H1 (cell line): ENCODE measurements at regions not wholly inside any gene's neighbourhood (a gene's known extent, or its start where the extent isn't known, plus 50 kb on each side); places are given as distances from the start of the nearest gene placed in this dataset.

ENCODE experiments used
- CTCF ChIA-PET: fragments of 300-600 bp; sonication (Branson Sonifier 250); formaldehyde crosslinking; loops from one replicate; lab custom pipeline; 2021; ENCODE audit not compliant: partially characterized antibody; lab: Charles Lee
- POLR2A ChIA-PET: fragments of 300-600 bp; sonication (Branson Sonifier 250); formaldehyde crosslinking; loops from one replicate; lab custom pipeline; 2021; ENCODE audit warnings: inconsistent platforms; ENCODE audit not compliant: partially characterized antibody; lab: Charles Lee
- DNase-seq, 2 experiments: peaks; one replicate each; pipeline versions ENCODE4 v3.0.0 to v3.0.0-alpha.2; 2010 to 2022; ENCODE audit warnings: low spot score in 2 of 2, low read depth in 1 of 2, mixed read lengths in 1 of 2
- FAIRE-seq: peaks from 2 replicates; lab custom pipeline; 2011; peaks lifted over from hg19 to GRCh38; lab: Jason Lieb, UNC
- H2AFZ ChIP-seq: 2 replicates; pipeline ENCODE4 v1.8.1; 2012; ENCODE audit warnings: low read length, inconsistent platforms
- H2AK5ac ChIP-seq: 2 replicates; pipeline ENCODE4 v1.6.1; 2013; ENCODE audit warnings: low read depth, low read length
- H2BK120ac ChIP-seq: replicated peaks from 2 replicates; pipeline ENCODE3; 2013; ENCODE audit warnings: low read depth, low read length, inconsistent platforms
- H2BK12ac ChIP-seq: 2 replicates; pipeline ENCODE4 v1.6.1; 2013; ENCODE audit warnings: low read depth, low read length
- H2BK15ac ChIP-seq: 2 replicates; pipeline ENCODE4 v1.6.1; 2013; ENCODE audit warnings: low read length
- H2BK20ac ChIP-seq: 2 replicates; pipeline ENCODE4 v1.6.1; 2013; ENCODE audit warnings: low read length
- H2BK5ac ChIP-seq: 2 replicates; pipeline ENCODE4 v1.6.1; 2013; ENCODE audit warnings: low read depth, low read length
- H3K14ac ChIP-seq: 2 replicates; pipeline ENCODE4 v1.6.1; 2013; ENCODE audit warnings: inconsistent platforms; ENCODE audit not compliant: insufficient read length
- H3K18ac ChIP-seq: 2 replicates; pipeline ENCODE4 v1.6.1; 2013; ENCODE audit warnings: low read length; ENCODE audit errors: extremely low read depth
- H3K23ac ChIP-seq: 2 replicates; pipeline ENCODE4 v1.6.1; 2013; ENCODE audit warnings: inconsistent platforms; ENCODE audit not compliant: insufficient read length
- H3K23me2 ChIP-seq: 2 replicates; pipeline ENCODE4 v1.6.1; 2013; ENCODE audit warnings: low read depth, low read length
- H3K27ac ChIP-seq: 2 replicates; pipeline ENCODE4 v1.6.1; 2011; ENCODE audit warnings: low read depth, low read length, inconsistent platforms
- H3K27me3 ChIP-seq, 4 experiments: replicated peaks in 1 of 4; 1 replicate in 1 of 4; 2 replicates in 3 of 4; pipeline versions ENCODE4 v1.6.1 to v1.8.1; 2011 to 2013; ENCODE audit warnings: low read length in 3 of 4, mild to moderate bottlenecking in 3 of 4, inconsistent platforms in 2 of 4, mixed read lengths in 2 of 4, moderate library complexity in 1 of 4; ENCODE audit not compliant: control insufficient read depth in 3 of 4, insufficient read depth in 3 of 4; ENCODE audit errors: extremely low read depth in 1 of 4
- H3K36me3 ChIP-seq, 4 experiments: 2 replicates each; pipeline versions ENCODE4 v1.6.1 to v1.8.1; 2011 to 2013; ENCODE audit warnings: mild to moderate bottlenecking in 4 of 4, low read length in 3 of 4, moderate library complexity in 2 of 4, control low read depth in 1 of 4, inconsistent platforms in 1 of 4; ENCODE audit not compliant: insufficient read depth in 4 of 4, control insufficient read depth in 2 of 4
- H3K4ac ChIP-seq: replicated peaks from 2 replicates; pipeline ENCODE3; 2013; ENCODE audit warnings: low read length, low read depth, mixed read lengths, inconsistent platforms; ENCODE audit not compliant: insufficient read length
- H3K4me1 ChIP-seq, 4 experiments: replicated peaks in 1 of 4; 1 replicate in 1 of 4; 2 replicates in 3 of 4; pipeline versions ENCODE4 v1.6.1 to v1.8.1; 2011 to 2013; ENCODE audit warnings: low read length in 3 of 4, inconsistent platforms in 2 of 4, mixed read lengths in 1 of 4; ENCODE audit not compliant: insufficient read depth in 4 of 4, control insufficient read depth in 3 of 4
- H3K4me2 ChIP-seq, 2 experiments: 2 replicates each; pipeline versions ENCODE4 v1.6.1 to v1.8.1; 2011 to 2013; ENCODE audit warnings: low read depth in 2 of 2, low read length in 2 of 2, control low read depth in 1 of 2, inconsistent platforms in 1 of 2, mild to moderate bottlenecking in 1 of 2; ENCODE audit not compliant: insufficient read depth in 1 of 2
- H3K4me3 ChIP-seq, 4 experiments: fragments of 200-600, 300-600 bp in 1 of 4; sonication (generic), shearing (Covaris generic), sonication (Bioruptor Twin) in 1 of 4; 2 replicates each; pipeline versions ENCODE4 v1.5.1 to v1.8.1; 2011 to 2016; ENCODE audit warnings: low read length in 4 of 4, low read depth in 3 of 4, control low read depth in 2 of 4, inconsistent platforms in 2 of 4, mild to moderate bottlenecking in 2 of 4, mixed read lengths in 1 of 4, moderate library complexity in 1 of 4; ENCODE audit not compliant: insufficient read depth in 2 of 4; ENCODE audit errors: extremely low read depth in 1 of 4
- H3K56ac ChIP-seq: replicated peaks from 2 replicates; pipeline ENCODE3; 2013; ENCODE audit warnings: low read depth, mild to moderate bottlenecking, mixed read lengths, low read length, inconsistent platforms; ENCODE audit not compliant: insufficient read length
- H3K79me1 ChIP-seq: 2 replicates; pipeline ENCODE4 v1.6.1; 2013; ENCODE audit warnings: low read depth, low read length, control low read depth
- H3K79me2 ChIP-seq, 2 experiments: 2 replicates each; pipeline versions ENCODE4 v1.6.1 to v1.8.1; 2012 to 2013; ENCODE audit warnings: low read length in 2 of 2, mild to moderate bottlenecking in 2 of 2, inconsistent platforms in 1 of 2; ENCODE audit not compliant: insufficient read depth in 2 of 2, control insufficient read depth in 1 of 2
- H3K9ac ChIP-seq, 4 experiments: replicated peaks in 1 of 4; 1 replicate in 1 of 4; 2 replicates in 3 of 4; pipeline versions ENCODE4 v1.6.1 to v1.8.1; 2011 to 2013; ENCODE audit warnings: low read depth in 3 of 4, low read length in 3 of 4, control low read depth in 2 of 4, mild to moderate bottlenecking in 2 of 4, moderate library complexity in 2 of 4, inconsistent platforms in 1 of 4; ENCODE audit errors: extremely low read depth in 1 of 4
- H3K9me3 ChIP-seq, 2 experiments: 2 replicates each; pipeline versions ENCODE4 v1.6.1 to v1.8.1; 2012 to 2013; ENCODE audit warnings: mild to moderate bottlenecking in 2 of 2, moderate library complexity in 2 of 2, control low read depth in 1 of 2, inconsistent platforms in 1 of 2, low read depth in 1 of 2, low read length in 1 of 2, mixed read lengths in 1 of 2; ENCODE audit not compliant: insufficient read depth in 2 of 2
- H4K20me1 ChIP-seq, 2 experiments: replicated peaks in 1 of 2; 2 replicates each; pipeline versions ENCODE3 to v1.8.1; 2011 to 2013; ENCODE audit warnings: inconsistent platforms in 2 of 2, low read length in 2 of 2, mild to moderate bottlenecking in 1 of 2; ENCODE audit not compliant: insufficient read depth in 2 of 2, control insufficient read depth in 1 of 2
- H4K5ac ChIP-seq: 2 replicates; pipeline ENCODE4 v1.6.1; 2013; ENCODE audit warnings: low read length, low read depth, mixed read lengths, inconsistent platforms; ENCODE audit not compliant: insufficient read length
- H4K8ac ChIP-seq: 2 replicates; pipeline ENCODE4 v1.8.0; 2013; ENCODE audit warnings: mild to moderate bottlenecking, moderate library complexity, low read length, inconsistent platforms; ENCODE audit not compliant: insufficient read depth; ENCODE audit errors: extremely low read depth
- H4K91ac ChIP-seq: replicated peaks from 2 replicates; pipeline ENCODE3; 2013; ENCODE audit warnings: low read length, mixed read lengths, inconsistent platforms; ENCODE audit not compliant: insufficient read length
- CBX5 ChIP-seq: fragments of 300-800, 300-1000 bp; sonication (generic); IDR thresholded peaks from 2 replicates; pipeline ENCODE4 v1.7.1; 2016; ENCODE audit warnings: antibody characterized with exemption, low read length, low read depth
- EP300 ChIP-seq, 2 experiments: IDR thresholded peaks; 1 replicate in 1 of 2; 2 replicates in 1 of 2; pipeline ENCODE4 v1.6.1; 2011 to 2012; ENCODE audit warnings: low read depth in 2 of 2, low read length in 2 of 2, mild to moderate bottlenecking in 2 of 2, borderline replicate concordance in 1 of 2, inconsistent platforms in 1 of 2, moderate library complexity in 1 of 2
- WGBS, 2 experiments: shearing (Covaris generic) in 1 of 2; methylation state at CpG; one replicate each; pipeline versions ENCODE4 v1.1.6 to v1.1.7; 2013 to 2015; ENCODE audit warnings: low lambda C conversion rate in 2 of 2, mixed read lengths in 2 of 2, inconsistent platforms in 1 of 2, low coverage in 1 of 2, missing lambda C conversion rate in 1 of 2; ENCODE audit not compliant: insufficient replicate concordance in 2 of 2, insufficient coverage in 1 of 2, insufficient read length in 1 of 2; ENCODE audit errors: extremely low coverage in 1 of 2, missing lambda C conversion rate in 1 of 2; 5-methylcytosine and 5-hydroxymethylcytosine counted together

DNA sequence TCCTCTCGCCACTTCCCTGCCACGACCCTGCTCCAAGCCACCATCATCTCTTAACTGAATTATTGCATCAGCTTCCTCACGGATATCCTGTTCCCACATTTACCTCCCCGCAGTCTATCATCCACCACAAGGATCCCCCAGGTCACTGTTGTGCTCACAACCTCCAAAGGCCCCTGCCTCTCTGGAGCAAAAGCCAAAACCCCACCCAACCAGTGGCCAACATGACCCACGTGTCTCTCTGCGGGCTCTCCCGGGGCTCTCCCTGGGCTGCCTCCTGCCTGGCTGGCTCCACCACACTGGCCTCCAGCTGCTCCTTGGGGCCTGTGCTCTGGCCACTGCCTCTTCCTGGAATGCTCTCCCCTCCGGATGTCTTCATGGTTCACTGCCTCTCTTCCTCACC is 809.3 kb downstream of the UQCRFS1 start:
- H4K91ac ChIP-seq: peak overlapping the region; percentile 88
- no peaks in the 10 kb centered on the region; a peak in 1 of 4 replicates for H3K79me2 ChIP-seq
- FAIRE-seq (no peak), DNase-seq (no peak)
- H4K8ac ChIP-seq: no peak overlapping the region
- peak overlapping the region; percentile 78; the same call in 1 of the 2 replicates for H2AK5ac ChIP-seq
- no peak overlapping the region for H3K23ac ChIP-seq
- H3K27me3 ChIP-seq: no peaks in the 10 kb centered on the region; a peak in 1 of 7 replicates
- no peak overlapping the region for H3K14ac ChIP-seq
- H3K27ac ChIP-seq: no peak overlapping the region
- H3K9me3 ChIP-seq: no peaks in the 10 kb centered on the region
- H4K5ac ChIP-seq: no peak overlapping the region
- no peaks in the 10 kb centered on the region for H3K79me1 ChIP-seq
- peak overlapping the region; percentile 33; the same call in 1 of the 2 replicates for H2BK12ac ChIP-seq
- no peaks in the 10 kb centered on the region for H3K36me3 ChIP-seq
- no peak overlapping the region for H3K4ac ChIP-seq
- WGBS, 2 experiments: 94% methylated on average over 8 of the region's 8 CpGs; no CpG with 5 or more reads in 1 of the 2 experiments
- H2BK5ac ChIP-seq: peak overlapping the region; percentile 31; the same call in 1 of the 2 replicates
- no peaks in the 10 kb centered on the region for H4K20me1 ChIP-seq
- 0 out of 2 replicates have a peak overlapping the region, but pooled peaks have one; percentile 60 for H3K18ac ChIP-seq
- ChIA-PET POLR2A (interaction anchor here (1.4 kb wide), 1 partner anchor 21 kb away, joined by 4 read pairs; no protein-coding TSS in a partner anchor), CTCF (no interaction called here)
- H3K23me2 ChIP-seq: no peaks in the 10 kb centered on the region
- TF ChIP-seq CBX5: no peak
- TF ChIP-seq EP300 (IDR thresholded peaks at IDR 0.05; ENCODE audit: borderline replicate concordance in 1 of 2, low read depth in 2 of 2, low read length in 2 of 2): no peak
- H3K56ac ChIP-seq: no peak overlapping the region
- H2BK120ac ChIP-seq: no peak overlapping the region
- H2AFZ ChIP-seq: peak overlapping the region; percentile 46; the same call in 1 of the 2 replicates
- no peak overlapping the region for H3K9ac ChIP-seq
- no peak overlapping the region for H3K4me3 ChIP-seq
- H3K4me1 ChIP-seq: peaks cover 0 to 8% (median 3%) of the 10 kb centered on the region in 4 experiments; a peak in 2 of 7 replicates
- peak overlapping the region; percentile 82; the same call in 1 of the 2 replicates for H2BK20ac ChIP-seq
- peak overlapping the region; percentile 76; the same call in 1 of the 2 replicates for H2BK15ac ChIP-seq
- H3K4me2 ChIP-seq: no peak overlapping the region
